NCI-H2227 (cell line): ENCODE measurements at regions not wholly inside any gene's neighbourhood (a gene's known extent, or its start where the extent isn't known, plus 50 kb on each side); places are given as distances from the start of the nearest gene placed in this dataset.

Experiments used
- DNase-seq: peaks from one replicate; lab custom pipeline; 2025; ENCODE audit not compliant: unreplicated experiment; lab: John Stamatoyannopoulos, UW

- DNase-seq: no peak
These were observed 552.1 kb downstream of the DNAJB9 start for GRCh38 chr7:109121599-109122300.

DNA sequence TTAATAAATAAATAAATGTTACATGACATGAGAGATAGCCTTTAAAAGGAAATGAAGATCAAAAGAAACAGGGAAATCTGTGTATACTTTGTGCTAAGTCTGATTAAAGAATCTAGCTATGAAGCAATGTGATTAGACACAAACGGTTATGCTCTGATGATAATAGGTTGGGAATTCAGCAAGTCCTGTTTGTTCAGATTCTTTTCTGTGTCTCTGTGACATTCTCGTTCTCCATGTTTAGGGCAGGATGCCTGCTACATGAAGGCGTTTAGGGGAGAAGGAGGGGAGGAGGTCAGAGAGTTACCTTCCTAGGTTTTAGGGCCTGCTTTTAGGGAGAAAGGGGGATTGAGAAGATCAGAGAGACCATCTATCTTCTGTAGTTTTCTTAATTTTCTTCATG is 555.3 kb downstream of the DNAJB9 start:
- DNase-seq: no peak

GRCh38 chr7:109126404-109127050 is 556.9 kb downstream of the DNAJB9 start:
- DNase-seq: no peak

DNA sequence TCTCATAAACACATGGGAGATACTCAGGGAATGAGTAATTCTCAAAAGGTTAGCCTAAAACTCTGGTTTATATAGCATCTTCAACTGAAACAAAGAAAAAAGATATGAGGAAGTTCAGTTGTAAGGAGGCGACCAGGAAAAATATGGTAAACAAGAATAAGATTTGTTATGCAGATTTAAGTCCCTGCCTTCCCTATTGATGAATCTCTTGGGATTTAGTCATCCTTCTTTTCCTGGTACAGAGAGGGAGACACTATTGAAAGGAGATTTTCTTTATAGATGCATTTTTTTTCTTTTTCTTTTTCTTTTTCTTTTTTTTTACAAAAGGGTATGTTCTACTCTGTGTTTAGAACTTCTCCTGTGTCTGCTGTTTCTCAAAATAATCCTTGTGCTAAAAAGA is 557.5 kb downstream of the DNAJB9 start:
- no peak for DNase-seq

DNA sequence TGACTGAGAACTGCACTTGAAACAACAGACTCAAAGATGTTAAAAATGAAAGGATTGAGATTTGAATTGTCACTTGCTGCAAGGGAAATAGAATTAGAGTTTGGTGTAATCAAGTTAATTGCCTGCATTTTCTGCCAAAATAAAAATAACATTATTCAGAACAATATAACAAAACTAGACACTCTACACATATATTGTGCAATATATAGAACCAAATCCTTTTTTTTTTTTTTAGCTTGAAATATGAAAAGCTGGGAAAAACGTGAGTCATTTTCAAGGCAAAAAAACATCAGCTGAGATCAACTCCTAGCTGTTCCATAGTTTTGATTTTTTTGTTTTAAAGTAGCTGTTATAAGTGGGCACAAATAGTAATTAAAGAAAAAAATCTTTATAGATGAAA is 561.5 kb downstream of the DNAJB9 start:
- no peak for DNase-seq

DNA sequence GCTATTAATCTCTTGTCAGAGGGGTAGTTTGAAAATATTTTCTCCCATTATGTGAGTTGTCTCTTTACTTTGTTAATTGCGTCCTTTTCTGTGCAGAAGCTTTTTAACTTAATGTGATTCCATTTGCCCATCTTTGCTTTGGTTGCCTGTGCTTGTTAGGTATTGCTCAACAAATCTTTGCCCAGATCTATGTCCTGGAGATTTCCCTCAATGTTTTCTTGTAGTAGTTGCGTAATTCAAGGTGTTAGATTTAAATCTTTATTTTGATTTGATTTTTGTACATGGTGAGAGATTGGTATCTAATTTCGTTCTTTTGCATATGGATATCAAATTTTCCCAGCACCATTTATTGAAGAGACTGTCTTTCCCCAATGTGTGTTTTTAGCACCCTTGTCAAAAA is 567.2 kb downstream of the DNAJB9 start:
- DNase-seq: no peak

GRCh38 chr7:109154748-109155147 is 585.1 kb downstream of the DNAJB9 start:
- no peak for DNase-seq

GRCh38 chr7:109158246-109158645 is 588.6 kb downstream of the DNAJB9 start:
- DNase-seq: no peak

DNA sequence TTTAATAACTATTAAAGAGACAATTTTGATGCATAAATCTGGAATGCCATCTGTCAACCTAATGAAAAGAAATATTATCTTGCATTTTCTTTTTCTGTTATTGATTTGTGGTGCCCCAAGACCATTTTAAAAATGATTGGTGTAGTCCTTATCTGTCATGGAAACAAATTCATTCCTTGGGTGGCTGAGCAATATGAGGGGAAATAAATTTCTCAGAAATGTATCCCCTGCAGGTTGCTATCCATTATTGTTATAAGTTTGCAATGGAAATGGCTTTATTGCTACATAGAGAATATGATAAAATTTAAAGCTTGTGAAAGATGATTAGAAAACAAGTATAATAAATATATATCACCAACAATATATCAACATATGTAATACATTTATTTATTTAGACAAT is 607.0 kb downstream of the DNAJB9 start:
- no peak for DNase-seq

DNA sequence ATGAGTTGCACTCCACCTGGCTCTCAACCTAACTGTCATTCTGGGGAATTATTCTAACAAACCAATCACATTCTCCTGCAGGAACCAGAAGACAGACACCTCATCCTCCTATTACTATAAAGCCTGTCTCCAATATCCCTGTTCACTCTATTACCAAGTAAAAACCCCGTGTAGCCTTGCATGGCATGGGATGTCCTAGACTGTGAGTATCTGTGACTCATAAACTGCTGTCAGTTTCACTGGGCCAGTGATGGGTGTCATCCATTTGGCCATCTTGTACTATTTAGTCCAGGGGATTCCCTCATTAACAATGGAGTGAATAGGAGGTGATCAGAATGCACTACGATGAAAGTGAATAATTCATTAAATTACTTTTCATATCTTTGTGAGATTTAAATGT is 608.7 kb downstream of the DNAJB9 start:
- DNase-seq: no peak

GRCh38 chr7:109179601-109180000 is 609.9 kb downstream of the DNAJB9 start:
- DNase-seq: no peak

- DNase-seq: no peak
These were observed 621.2 kb downstream of the DNAJB9 start for GRCh38 chr7:109190766-109191398.

- DNase-seq: no peak
These were observed 636.5 kb downstream of the DNAJB9 start for GRCh38 chr7:109206196-109206595.

- no peak for DNase-seq
These were observed 643.4 kb downstream of the DNAJB9 start for GRCh38 chr7:109213081-109213480.

DNA sequence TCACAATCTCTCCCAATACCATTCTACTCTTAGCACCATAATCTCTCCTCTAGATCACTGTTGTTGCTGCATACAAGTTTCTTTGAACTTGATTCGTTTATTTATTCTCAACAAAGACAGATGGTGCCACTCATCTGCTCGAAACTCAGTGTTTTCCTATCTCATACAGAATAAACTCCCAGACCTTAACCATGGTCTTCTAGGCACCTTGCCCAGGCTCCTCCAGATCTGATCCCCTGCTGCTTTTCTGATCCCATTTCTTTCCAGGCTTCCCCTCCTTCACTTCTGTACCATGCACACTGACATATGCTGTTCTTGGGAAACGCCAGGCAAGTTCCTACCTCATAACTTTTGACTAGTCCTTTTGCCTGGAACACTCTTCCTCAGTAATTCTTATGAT is 645.7 kb downstream of the DNAJB9 start:
- no peak for DNase-seq

DNA sequence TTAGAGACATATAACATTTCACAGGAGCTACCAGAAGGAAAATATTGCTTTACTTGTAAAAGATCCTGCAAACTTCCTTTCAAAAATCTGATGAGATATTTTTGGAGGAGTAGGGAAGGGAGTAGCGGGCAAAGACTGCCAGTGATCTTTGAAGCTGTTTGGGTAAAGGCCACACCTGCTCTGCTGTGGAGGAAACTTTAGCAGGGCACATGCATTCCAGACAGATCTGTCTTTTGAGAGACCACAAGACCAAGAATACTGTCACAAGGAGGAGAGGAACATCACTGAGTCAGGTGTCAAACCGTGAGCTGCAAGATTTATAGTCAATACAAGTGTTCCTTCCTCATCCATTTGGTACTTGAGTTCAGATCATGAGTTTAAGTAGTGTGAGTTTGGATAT is 654.4 kb downstream of the DNAJB9 start:
- DNase-seq: no peak

GRCh38 chr7:109226699-109227098 is 657.0 kb downstream of the DNAJB9 start:
- no peak for DNase-seq

DNA sequence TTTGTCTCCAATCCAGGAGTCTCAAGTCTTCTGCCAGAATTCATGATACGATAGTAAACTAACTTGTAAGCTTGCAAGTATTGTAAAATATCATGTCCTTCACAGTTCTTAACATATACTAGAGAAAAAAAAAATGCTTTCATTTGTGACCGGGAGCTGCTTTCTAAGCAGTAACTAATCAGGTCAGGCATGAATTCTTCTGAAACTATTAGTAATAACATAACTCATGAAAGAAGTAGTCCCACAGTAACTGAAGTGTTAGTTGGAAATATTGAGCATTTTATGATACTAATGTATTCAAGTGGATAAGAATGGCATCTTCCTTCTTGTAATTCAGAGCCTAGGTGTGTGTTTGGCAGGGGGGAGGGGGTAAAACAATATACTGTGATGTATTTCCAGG is 665.6 kb downstream of the DNAJB9 start:
- no peak for DNase-seq

GRCh38 chr7:109246330-109247077 is 676.8 kb downstream of the DNAJB9 start:
- no peak for DNase-seq

GRCh38 chr7:109256762-109257560 is 687.3 kb downstream of the DNAJB9 start:
- DNase-seq: no peak

DNA sequence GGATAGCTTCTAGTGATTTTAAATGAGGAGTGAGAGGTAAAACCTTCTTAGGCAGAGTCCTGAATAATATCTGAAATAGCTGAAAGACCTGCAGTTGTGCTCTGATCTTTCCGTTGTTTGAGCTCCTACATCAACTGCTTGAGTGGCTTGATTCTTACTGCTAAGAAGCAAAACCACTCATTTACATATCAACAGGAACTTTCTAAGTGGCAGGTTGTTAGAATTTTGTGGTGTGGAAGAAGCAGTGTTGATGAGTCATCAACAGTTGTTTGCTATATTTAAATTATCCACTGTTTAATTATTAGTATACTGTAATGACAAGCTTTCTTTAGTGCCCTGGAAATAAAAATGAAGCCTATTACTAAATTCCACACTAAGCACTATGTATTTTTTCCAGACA is 689.5 kb downstream of the DNAJB9 start:
- no peak for DNase-seq
